Stimulated activated CD4-positive, alpha-beta T cell treated with anti-CD3 and anti-CD28 coated beads, Interleukin-12 subunit alpha, Interleukin-12 subunit beta, amount 100 ng/mL, for 4 hours (primary cell): ENCODE measurements at regions not wholly inside any gene's neighbourhood (a gene's known extent, or its start where the extent isn't known, plus 50 kb on each side); places are given as distances from the start of the nearest gene placed in this dataset.

Experiments
- DNase-seq: peaks from one replicate; pipeline ENCODE4 v3.0.0-alpha.2; 2020

DNA sequence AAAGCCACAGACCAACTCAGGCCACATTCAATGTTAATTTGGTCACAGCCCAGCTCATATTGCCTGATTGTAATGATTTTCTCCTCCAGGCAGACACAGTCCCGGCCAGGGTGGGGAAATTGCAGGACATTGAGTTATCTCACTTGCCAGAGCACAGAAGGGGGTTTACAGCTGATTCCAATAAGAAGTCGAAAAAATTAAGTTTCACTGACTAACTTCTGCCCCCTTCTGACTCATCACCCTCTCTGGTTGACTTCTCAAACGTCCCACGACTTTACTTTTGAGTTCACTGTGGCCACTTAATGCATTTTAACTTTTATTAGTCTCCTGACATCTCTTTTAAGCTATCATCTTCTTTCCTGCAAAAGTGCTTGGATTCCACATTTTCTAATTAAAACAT, 321.4 kb upstream of the WWC1 start:
- DNase-seq = no peak

DNA sequence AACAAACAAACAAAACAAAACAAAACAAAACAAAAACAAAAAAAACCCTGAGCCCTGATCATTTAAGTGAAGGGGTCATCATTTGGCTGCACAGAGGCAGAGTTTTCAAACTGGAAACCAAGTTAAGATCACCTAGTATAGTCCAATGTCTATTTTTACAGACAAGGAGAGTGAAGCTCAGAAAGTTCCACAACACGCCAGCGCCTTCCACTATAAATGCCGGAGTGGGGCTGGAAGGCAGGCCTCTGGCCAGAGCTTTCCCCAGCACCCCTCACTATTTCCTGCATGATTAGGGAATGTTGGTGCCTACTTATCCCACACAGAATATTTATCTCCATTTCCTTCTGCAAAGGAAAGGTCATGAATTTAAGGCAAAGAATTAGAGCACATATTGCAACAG, 319.7 kb upstream of the WWC1 start:
- DNase-seq = no peak

DNA sequence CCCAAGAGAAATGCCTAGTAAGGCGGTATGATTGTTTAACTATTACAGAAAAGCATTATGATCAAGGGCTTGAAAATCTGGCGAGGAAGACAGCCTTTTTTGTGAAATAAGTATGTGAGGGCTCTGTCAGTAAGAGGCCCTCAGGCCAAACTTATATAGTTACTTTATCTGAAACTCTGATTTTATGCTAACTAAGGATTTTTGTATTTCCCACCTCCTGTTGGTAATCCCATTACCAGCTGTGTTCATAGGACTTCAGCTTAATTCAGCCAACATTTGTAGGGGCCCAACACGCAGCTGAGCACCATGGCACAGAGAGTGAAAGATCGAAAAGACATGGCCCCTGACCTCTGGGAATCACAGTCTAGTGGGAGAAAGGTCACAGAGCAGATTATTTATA, 318.3 kb upstream of the WWC1 start:
- no peak for DNase-seq

DNA sequence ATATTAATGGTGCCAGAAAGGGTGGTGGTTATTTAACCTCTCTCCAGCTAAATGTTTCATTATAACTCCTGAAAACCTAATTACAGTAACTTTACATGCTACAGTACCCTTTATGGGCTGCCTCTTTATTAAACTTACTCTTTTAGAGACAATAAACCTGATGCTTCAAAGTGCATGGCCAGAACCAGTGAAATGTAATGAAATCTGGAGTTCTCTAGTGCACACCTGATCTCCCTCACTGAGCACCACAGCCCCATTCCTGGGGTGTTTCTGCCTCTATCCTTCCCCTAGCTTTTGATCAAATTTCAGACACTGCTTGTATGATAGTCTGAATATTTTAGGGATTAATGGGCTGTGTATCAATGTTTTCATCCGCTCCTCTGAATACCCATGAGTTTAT, 306.5 kb upstream of the WWC1 start:
- DNase-seq = no peak

DNA sequence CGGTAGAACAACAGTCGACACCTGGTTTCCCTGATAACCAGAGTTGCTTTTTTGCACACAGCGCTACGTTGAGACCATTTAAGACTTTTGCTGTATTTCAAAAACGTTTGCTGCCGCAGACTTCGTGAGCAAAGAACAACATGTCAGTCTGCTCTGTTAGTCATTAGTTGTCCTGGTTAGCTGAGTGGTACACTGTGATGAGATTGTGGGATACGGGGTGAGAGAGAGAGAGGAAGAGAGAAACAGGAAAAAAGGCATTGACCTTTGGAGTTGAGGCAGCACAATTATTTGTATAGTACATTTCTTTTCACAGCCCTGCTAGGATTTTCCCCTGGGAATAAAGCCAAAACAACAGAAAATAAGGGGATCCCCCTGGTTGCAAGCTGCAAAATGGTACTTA, 306.1 kb upstream of the WWC1 start:
- DNase-seq = no peak

DNA sequence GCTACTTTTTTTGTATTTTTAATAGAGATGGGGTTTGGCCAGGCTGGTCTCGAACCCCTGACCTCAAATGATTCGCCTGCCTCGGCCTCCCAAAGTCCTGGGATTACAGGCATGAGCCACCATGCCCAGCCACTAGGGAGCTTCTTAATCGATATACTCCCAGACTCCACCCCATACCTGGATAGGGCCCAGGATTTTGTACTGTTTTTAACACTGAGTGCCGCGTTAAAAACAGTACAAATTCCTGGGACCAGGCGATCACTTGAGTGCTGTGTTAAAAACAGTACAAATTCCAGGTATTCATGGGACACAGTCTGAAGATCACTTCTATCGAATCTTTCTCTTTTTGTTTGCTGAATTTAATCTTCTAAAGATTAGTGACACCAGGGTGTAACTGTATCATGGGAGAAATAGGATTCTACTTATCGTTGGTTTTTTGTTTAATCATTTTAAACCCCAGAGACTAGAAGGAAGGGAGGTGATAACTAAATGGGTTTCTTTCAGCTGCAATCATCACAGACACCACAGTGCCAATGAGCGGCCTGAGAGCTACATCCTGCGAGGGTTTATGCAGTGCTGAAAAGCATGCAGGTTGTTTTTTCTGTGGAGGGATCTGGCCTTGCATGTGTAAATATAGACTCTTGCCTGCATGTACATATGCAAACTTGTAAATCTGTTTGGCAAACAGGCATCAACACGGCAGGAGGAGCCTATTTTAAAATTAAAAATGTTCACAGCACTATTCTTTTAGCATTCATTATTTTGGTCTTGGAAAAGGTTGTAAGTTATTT, 303.8 kb upstream of the WWC1 start:
- no peak for DNase-seq

DNA sequence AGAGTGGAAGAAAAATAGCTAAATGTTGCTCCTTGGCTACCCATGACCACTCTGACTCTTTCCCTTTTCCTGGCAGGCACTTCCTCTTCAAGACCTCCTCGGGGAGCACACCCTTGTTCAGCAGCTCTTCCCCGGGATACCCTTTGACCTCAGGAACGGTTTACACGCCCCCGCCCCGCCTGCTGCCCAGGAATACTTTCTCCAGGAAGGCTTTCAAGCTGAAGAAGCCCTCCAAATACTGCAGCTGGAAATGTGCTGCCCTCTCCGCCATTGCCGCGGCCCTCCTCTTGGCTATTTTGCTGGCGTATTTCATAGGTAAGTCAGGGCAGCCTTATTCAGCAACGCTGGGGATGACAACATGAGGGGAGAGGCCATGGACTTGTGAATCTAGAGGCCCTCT, 298.6 kb upstream of the WWC1 start:
- no peak for DNase-seq

DNA sequence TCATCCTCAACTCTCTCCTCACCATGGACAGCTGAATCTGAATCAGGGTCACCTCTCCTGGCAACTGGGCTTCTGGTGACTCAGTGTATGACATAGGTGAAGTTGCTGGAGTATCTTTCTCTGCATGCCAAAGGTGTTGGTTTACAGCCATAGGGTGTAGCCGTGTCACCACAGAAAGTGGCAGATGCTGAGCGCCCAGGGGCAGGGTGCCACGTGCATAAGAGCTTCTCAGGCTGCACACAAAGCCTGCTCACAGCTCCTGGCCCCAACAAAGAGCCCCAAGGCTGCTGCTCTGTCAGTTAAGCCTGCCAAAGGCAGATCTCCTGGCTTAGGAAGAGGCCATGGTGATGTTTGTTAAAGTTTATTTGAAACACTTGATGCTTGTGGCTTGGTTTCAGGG, 297.7 kb upstream of the WWC1 start:
- DNase-seq = no peak

DNA sequence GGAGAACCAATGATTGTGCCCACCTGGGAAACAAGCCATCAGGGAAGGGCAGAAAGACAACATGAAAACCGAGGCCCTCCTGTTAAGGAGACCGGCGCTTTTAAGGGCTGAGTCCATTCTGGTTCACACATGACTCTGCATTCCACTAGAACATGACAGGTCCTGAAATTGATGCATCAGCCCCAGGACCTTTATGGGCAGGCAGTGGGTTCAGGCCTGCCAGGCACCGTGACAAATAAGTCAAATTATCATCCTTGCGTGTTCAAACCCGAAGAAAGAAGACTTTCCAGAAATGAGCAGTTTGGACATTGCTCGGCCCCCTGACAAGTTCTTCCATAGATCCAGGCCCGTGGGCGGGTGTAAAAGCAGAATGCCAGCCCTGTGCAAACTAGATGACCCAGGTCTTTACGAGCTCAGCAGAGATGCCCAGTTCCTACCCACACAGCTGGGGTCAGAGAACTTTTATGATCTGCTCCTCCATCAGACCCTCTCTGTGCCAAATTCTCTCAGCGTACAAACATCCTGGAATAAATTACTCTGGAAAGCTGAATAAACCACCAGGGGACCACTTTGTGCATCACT, 295.5 kb upstream of the WWC1 start:
- no peak for DNase-seq

DNA sequence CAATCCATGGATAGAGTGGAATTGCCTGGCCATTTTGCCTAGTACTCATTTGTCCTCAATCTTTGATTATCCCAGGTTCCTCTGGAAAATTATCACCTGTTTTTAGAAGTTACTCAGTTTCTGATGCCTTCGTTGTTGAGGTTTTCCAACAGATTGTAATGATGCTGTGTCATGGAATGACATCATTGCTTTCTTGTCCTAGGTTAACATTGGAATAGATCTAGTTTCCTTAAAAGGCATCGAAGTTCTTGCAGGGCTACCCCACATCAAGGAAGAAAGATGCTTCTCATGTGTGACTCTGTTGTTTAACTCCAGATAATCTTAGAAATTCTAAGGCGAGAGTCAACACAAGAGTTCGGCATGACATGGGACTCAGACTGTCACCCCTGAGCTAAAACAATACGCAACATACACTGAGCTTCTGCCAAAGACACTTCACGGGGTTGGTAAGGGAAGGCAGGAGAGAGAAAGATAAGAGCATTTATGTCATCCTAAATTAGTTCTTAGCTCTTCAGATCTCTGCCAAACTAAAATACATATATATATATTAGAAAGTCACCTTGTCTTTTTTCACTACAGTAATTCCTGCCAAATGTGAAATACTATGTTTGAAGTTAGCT, 293.2 kb upstream of the WWC1 start:
- DNase-seq = no peak

DNA sequence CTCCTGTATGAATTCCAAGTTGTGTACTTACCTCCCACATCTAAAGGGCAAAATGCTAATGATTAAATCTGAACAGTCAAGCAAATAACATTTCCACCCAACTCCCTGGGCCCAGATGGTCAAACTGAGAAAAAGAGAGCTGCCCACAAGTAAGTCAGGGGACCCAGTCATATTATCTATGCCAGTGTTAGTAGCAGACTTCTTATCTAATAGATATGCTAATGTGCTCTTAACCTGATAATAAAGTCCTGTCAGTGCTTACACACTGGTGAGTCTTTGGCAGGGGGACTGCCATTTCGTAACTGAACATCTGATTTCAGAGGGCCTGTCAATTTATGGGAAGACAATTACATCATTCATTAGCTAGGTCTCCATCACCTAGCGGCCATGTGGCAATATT, 292.3 kb upstream of the WWC1 start:
- no peak for DNase-seq

DNA sequence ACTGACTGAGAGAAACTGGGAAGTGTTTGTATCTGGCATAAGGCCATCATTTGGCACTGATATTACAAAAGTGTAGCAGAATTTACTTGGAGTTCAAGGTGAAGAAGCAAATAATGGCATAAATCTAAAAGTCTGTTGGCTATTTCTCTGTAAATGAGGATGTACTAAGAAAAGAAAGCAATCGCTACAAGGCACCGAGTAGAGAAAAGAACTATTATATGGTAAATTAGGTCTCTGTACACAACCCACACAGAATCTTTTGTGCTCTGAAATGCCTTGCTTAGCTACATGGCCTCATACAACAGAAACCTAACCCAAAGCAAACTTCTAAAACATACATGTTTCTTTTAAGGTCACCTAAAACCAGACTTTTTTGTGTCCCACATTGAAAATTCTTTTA, 290.1 kb upstream of the WWC1 start:
- no peak for DNase-seq

DNA sequence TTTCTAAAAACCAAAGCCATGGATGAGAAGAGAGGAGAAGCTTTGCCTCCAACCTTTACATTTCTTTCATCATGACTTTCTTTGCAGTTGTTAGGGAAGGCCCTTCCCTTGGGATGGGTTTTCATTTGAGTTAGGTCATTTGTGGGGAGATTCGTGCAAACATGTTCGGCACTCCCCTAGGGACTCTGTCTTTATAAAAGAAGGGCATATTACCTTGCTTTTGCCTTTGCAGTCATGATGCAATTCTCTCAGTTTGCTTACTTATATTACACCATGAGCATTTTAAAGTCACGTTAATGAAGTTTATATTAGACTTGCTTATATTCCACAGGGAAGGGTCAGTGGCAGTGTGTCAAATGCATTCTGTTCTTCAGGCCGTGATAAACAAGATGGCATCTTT, 289.3 kb upstream of the WWC1 start:
- no peak for DNase-seq

DNA sequence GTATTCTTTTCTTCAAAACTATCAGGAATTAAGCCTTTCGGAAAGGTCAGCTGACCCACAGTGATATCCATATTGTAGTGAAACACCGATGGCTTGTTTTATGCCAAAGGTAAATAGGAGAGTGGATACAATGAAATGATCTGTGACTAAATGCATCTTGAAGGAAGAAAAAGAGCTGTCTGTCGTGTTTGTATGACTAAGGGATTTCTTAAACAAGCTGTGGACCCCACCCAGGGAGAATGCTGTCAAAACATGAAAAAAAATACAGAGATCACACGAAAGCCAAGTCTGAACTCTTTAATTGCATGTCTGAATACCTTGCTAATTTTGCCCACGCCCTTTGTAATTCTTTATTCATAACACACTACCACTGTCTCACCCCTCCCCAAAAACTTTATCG, 286.4 kb upstream of the WWC1 start:
- no peak for DNase-seq

DNA sequence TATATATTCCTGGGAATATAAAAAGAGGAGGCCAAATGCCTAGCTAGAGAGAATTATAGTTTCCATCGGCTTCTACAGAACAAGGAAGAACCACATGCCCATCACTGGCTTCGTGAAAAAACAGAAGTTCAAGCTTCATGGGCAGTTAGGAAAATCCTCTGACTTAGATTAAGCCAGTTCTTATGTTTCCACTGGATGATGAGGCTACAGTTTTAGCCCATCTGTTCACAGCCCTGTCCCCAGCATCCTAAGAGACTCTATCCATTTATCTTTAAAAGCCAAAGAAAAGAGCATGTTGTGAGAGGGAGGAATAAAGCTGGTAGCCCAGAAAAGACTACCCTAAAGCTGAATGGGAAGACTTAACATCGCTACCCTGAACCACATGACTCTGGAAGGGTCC, 285.5 kb upstream of the WWC1 start:
- no peak for DNase-seq

DNA sequence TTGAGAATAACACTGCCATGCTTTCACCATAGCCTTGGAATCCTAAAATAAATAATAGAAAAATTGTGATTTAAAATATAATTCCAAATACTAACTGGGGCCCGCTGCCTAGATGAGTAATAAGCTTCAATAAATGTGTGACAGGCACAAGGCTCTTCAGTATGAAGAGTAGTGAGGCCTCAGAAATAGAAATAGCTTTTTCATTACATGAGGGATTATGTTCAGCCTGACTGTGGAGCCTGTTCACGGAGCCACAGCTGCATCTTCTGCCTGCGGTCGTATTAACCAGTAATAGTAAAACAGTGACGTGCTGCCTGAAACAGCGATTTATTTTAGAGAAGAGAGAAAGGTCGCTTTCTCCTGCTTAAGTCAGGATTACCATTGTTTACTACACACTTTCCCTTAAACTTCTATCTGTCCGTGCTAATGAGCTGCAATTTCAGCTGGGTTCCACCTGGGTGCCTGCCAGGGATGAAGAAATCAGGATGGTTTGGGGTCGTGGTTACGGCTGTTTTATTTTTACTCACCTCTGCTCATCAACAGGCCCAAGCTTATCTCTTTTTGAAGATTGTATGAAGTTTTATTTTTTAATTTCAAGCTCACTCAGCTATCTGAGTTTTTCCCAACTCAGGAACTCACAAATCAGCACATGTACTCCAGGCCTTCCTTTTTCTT, 284.9 kb upstream of the WWC1 start:
- no peak for DNase-seq

DNA sequence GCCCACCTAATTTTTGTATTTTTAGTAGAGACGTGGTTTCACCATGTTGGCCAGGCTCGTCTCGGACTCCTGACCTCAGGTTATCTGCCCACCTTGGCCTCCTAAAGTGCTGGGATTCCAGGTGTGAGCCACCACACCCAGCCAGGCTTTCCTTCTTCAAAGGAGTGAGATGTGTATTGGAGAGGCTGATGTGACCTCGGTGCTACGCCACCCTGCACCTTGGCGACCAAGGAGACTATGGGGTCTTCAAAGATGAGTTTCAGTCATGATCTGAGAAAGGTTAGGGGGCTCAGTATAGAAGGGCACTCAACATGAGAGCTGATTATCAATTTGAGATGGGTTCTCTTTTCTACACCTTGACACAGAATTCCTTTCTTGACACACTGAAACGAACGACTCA, 284.2 kb upstream of the WWC1 start:
- no peak for DNase-seq

DNA sequence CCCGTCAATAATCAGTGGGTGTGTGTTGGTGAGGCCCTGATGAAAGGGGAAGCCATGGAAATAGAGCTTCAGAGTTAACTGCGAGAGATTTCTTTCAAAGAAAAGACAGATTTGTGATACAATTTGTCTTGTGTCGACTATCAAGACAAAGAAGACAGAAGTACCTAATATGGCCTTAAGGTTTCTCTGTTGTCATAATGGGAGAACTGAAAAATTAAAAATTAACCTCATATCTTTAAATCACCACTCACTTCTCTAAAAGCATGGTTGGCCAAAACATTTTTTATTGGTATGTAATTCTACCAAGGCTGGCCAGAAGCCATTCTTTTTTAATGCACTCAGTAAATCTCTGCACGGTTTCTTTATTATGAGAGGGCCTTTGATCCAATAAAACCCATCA, 282.9 kb upstream of the WWC1 start:
- no peak for DNase-seq

DNA sequence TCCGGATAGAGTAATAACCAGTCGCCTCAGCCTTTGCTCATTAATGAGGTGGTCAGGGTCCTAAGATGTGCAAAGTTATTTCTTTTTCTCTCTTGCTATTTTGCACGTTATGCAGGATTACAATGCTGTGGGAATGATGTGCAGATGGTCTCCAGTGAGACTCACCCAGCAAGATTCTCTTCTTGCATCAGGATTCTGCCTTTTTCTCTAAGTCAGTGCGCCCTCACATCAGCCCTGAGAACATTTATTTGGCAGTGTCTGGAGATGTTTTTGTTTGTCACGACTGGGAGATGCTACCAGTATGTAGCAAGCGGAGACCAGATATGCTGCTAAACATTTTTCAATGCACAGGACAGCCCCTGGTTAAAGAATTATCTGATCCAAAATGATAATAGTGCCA, 280.3 kb upstream of the WWC1 start:
- no peak for DNase-seq

DNA sequence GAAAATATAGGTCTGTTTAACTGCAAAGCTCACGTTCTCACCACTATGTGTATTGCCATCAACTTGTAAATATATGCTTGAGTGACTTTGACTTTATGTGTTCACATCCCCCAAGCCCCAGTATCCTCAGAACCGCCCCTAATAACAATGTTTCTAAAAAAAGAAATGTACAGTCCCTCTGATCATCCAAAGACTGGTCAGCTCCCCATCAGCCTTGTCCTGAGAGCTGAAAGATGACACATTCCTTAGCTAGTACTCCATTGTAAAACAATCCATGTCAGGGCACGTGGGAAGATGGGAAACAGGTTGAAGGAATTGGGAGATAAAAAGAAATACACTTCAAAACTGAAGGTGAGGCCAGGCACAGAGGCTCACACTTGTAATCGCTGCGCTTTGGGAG, 279.4 kb upstream of the WWC1 start:
- no peak for DNase-seq

DNA sequence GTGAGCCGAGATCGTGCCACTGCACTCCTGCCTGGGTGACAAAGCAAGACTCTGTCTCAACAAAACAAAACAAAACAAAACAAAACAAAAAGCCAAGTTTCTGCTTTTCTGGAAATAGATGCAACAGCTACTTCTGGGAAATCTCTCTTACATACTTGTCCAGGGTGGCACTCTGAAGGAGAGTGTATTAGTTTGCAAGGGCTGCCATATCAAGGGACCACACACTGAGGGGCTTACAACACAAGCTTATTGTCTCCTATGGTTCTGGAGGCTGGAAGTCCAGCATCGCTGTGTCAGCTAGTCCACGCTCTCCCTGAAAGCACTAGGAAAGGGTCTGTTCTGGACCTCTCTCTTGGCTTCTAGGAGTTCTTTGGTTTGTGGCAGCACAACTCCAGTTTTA, 277.9 kb upstream of the WWC1 start:
- DNase-seq = no peak

DNA sequence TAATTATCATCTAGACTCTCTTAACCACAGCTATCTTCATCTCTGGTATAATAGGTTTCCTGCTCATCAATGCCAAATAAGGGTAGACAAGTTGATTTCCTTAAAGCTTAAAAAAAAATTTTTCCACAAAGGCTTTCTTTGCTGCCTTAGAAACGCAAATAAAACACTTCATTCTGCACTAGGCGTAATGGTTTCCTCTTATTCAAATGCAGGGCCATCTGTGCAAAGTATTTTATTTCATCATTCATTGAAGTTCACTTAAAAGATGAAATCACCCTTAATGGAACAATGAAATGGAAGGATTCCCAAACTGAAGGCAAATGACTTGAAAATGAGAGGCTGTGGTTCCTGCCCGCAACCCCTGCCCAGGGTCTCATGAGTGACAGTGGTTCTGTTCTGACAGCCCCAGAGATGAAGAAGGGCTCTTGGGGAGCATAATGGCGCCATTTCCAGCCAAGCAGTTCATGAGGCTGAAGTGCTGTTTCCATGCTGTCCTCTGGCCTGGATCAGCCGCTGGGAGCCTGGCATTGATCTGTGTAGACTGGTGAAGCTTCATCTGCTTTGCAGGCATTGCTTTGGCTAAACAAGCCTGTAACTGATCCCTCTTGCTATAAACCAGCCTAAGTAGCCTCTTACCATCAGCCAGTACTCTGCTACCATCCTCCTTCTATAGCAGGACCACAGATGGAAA, 276.9 kb upstream of the WWC1 start:
- no peak for DNase-seq

DNA sequence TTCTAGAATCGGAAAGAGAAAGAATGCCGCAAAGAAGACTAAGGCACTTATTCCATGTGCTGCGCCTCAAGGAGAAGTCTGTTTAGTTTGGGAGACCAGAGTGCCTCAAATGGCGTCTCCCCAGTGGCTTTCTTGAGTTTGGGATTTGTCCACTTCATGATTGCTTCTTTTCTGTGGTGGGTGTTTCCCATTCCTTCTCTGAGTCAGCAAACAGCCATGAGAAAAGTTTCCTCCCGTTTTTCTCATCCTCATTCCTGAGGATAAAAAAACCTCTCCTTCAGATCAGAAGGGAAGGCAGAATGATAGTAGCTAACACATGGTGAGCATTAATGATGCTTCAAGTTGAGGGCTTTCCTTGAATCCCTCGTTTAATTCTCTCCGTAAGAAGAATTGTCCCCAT, 275.9 kb upstream of the WWC1 start:
- no peak for DNase-seq

DNA sequence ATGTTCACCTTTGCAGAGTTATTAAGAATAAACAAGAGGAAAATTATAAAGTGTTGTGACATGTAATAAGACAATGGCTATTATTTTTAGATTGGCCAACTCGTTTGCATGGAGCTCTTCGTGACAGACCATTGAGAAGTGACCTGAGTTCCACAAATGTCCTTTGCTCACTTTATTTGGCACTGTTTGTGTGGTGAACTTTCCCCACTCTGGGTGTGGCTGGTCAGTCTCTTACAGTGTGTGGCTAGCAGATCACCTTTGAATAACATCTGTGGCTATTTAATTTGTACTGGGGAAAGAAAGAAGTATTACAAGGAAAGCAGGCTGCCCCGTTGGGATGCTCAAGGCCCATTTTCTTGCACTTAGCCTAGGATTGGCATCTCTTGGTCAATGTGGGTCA, 274.1 kb upstream of the WWC1 start:
- no peak for DNase-seq
